CD4-positive, alpha-beta T cell treated with Interleukin-1 beta for 1 hour (primary cell): ENCODE measurements at regions not wholly inside any gene's neighbourhood (a gene's known extent, or its start where the extent isn't known, plus 50 kb on each side); places are given as distances from the start of the nearest gene placed in this dataset.
"Not testable (repeated sequence)": the region's sequence is repeated elsewhere in the genome, so short reads cannot be mapped to it uniquely, and the experiment has no call there.

Experiments
- DNase-seq, 2 donors: peaks; one replicate each; pipeline ENCODE4 v3.0.0-alpha.2; 2020 to 2022

DNA sequence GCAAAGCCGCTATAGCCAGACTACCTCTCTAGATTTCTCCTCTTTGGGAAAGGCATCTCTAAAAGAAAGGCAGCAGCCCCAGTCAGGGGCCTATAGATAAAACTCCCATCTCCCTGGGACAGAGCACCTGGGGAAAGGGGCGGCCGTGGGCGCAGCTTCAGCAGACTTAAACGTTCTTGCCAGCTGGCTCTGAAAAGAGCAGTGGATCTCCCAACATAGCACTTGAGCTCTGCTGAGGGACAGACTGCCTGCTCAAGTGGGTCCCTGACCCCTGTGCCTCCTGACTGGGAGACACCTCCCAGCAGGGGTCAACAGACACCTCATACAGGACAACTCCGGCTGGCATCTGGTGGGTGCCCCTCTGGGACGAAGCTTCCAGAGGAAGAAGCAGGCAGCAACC lies 276.5 kb downstream of the CD109 start:
- DNase-seq, result not testable (repeated sequence)

- DNase-seq, result no peak
Measured at GRCh38 chr6:73969971-73970970, 274.3 kb downstream of the CD109 start.

- no peak for DNase-seq
Measured at GRCh38 chr6:73968221-73968757, 272.3 kb downstream of the CD109 start.

DNA sequence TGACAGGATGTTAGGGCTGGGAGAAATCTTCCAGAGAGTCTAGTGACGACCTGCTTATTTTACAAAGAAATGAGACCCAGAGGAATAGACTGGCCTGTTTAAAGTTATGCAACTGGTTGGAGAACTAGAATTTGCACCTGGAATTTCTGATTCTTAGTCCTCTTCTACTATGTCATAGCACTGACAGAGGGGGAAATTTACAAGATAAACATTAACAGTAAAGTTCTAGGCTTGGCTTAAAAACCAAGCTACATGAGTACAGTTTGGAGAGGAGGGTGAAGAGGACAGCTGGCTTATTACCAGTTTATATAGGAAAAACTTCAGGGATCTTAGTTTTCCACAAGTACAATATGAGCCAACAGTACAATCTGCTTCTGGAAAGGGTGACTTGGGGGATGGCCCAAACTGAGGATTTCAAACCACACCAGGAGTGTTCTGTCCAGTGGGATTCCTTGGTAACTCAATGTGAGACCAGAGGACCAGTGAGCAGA lies 269.6 kb downstream of the CD109 start:
- no peak for DNase-seq

- DNase-seq, result no peak
Measured at GRCh38 chr6:73964241-73964854, 268.3 kb downstream of the CD109 start.

DNA sequence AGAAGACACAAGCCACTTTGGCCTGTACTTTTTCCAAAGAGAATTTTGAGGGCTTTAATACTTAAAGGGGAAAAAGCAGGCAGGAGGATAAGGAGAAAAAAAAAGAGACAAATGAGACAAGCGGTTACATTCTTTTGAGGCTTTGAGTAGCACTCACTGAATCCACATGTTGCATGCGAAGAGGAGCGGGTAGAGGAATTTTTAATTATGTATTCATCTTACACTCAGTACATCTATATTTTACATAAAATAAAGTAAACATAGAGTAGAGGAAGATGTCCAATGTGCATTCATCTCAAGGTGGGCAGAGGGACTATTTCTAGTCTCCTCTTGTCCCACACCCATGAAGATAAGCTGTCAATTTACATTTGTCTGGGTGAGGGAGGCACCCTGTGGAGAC lies 266.9 kb downstream of the CD109 start:
- no peak for DNase-seq

GRCh38 chr6:73956305-73956704 lies 260.3 kb downstream of the CD109 start:
- no peak for DNase-seq

DNA sequence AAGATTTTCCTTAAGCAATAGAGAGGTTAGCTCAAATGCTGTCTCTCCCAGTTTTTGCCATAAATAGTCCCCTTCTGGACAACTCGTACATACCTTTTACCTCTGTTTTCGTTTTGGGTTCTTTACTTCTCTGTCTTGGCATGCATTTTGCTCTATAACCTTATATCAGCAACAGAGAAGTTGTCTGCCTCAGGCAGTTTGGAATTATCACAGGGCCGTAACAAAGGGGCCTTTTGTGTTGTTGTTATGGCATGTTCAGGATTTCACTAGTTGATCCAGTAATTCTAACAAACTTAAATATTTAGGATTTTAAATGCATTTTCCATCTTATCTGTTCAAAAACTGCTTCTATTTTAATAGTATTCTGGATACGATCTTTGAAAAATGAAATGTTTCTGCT lies 259.8 kb downstream of the CD109 start:
- DNase-seq, result no peak

- no peak for DNase-seq
Measured at GRCh38 chr6:73954881-73955280, 258.9 kb downstream of the CD109 start.

DNA sequence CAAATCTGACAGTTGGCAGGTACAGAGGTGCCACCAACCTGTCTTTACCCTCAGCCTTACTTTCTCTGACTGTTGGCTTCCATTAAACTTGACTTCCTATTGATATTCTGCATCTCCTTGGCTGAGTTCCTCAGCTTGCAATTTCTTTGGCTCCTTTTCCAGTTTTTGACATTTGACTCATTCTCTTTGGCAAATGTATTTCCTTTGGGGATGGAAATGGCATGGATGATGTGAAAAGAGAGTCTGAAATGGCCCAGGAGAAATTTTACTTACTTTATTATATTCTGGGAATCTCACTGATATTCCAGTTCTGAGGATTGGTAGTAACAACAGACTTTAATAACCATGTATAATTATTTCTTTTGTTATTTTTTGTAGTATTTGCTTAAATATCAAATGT lies 255.2 kb downstream of the CD109 start:
- no peak for DNase-seq

DNA sequence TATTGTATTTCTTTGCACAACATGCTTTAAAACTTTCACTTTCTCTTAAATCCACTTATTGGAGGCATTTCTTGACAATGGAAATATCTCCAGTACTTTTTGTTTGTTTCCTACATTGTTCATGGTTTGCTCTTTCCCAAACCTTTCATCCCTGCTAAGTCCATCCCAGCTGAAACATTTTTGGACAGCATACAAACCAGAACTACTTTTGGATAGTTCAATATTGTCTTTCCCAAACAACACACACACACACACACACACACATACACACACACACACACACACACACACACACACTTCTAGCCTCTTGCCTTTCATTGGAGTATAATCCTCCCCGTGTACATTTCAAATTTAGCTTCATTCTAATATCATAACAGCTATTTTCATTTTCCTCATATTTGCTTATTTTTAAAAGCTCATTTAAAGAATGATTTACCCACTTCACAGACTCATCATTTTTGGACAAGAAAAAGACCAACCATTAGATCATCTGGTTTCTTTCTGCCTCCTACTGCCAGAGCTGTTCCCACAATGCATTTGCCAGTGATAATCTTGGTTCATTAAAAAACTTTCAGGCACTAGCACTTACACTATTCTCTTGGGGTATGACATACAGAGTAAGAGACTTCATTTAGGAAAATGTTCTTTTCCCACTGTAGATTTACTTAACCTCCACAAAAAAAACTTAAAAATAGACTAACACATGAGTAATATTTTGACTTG lies 248.1 kb downstream of the CD109 start:
- no peak for DNase-seq

GRCh38 chr6:73943411-73943810 lies 247.4 kb downstream of the CD109 start:
- DNase-seq, result no peak

- DNase-seq, result no peak
Measured at GRCh38 chr6:73942592-73943186, 246.7 kb downstream of the CD109 start.

DNA sequence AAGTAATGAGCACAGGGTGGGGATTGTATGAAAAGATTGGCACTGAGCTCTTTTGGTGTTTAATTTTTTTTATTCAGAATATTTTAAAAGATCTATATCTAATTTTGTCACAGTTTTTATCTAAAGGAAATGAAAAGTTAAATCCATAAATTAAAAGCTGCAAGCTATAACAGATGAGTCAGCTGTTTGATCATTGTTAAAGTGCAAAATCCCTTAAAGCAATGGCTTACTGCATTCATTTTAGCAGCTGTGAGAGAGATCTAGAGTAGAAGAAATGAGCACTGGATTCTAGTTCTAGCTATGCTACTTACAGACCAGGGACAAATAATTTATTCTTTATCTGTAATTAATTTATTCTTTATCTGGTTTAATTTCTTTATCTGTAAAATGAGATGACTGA lies 245.9 kb downstream of the CD109 start:
- DNase-seq, result no peak

- DNase-seq, result no peak
Measured at GRCh38 chr6:73937805-73938204, 241.8 kb downstream of the CD109 start.

GRCh38 chr6:73932866-73933265 lies 236.9 kb downstream of the CD109 start:
- no peak for DNase-seq

- no peak for DNase-seq
Measured at GRCh38 chr6:73929405-73929804, 233.4 kb downstream of the CD109 start.

GRCh38 chr6:73927421-73927820 lies 231.4 kb downstream of the CD109 start:
- DNase-seq, result no peak

- DNase-seq, result not testable (repeated sequence)
Measured at GRCh38 chr6:73925703-73926102, 229.7 kb downstream of the CD109 start.

- DNase-seq, result no peak
Measured at GRCh38 chr6:73923905-73924485, 228.0 kb downstream of the CD109 start.

GRCh38 chr6:73903155-73903554 lies 207.2 kb downstream of the CD109 start:
- DNase-seq, result no peak

DNA sequence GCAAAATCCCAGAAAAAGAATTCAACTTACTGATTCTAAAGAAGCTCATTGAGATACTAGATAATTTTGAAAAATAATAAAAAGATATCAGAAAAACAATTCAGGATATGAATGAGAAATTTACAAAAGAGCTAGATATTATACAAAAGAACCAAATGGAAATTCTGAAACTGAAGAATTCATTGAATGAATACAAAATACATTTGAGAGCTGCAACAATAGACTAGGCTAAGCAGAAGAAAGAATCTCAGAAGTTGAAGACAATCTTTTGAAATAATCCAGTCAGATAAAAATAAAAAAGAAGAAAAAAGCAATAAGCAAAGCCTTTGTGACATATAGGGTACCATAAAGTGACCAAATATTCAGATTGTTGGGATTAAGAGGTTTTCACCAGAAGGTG lies 206.0 kb downstream of the CD109 start:
- no peak for DNase-seq
